Activated CD4-positive, alpha-beta T cell treated with anti-CD3 and anti-CD28 coated beads, Interleukin-2, amount 50 U/mL, for 48 hours (primary cell): ENCODE measurements at regions not wholly inside any gene's neighbourhood (a gene's known extent, or its start where the extent isn't known, plus 50 kb on each side); places are given as distances from the start of the nearest gene placed in this dataset.

Source experiments
- DNase-seq, 2 experiments: peaks; one replicate each; pipeline ENCODE4 v3.0.0-alpha.2; 2020

DNA sequence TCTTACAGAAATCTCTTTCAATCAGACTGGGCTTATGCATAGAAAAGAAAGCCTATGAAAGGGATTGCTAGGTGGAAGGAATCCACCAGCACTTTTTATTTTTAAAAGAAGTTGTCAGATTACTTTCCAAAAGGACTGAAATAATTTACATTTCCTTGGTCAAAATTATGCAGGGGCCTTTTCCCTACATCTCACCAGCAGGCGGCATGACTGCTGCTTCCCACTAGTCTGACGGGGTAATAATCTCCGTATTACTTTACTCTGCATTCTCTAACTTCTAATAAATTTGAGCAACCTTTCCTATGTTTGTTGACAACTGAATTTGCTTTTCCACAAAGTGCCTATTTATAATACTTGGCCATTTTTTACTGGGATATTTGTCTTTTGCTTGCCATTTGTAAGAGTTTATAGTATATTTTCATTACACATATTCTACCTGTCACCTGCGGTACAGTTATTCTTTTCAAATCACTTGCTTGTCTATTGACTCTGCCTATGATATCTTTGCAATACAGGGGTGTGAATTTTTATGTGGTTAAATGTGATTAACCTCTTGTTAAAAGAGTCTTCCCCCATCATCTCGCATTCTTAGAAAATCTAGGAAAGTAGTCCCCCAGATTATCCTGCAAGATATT, 51.9 kb upstream of the USP47 start:
- DNase-seq: peak in 1 of 2 experiments; percentile 6

DNA sequence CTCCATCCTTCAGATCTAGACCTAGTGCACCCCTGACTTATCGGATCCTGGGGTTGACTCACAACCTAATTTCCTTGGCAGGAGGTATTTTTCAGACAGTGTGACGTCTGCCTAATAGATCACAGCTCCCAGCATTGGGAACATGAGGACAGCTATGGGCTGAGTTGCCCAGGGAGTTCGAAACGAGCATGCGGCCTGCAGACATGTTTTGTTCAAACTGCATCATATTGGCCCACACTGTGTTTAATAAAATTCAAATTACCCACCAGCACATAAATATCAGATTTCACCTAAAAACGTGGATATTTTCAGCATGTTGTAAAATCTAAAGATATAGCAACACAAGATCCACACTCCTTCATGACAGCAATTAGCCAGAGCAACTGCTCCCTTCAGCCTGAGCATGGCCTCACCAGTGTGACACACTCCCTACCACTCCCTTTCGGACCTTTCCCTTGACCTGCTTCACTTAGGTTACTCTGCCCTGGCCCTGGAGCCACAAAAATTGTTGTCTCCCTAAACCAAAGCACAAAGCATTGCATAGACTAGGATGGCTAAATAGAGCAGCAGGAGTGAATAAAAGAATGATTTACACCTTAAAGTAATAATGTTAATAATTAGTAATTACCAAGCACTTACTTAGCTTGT, 53.6 kb upstream of the USP47 start:
- no peak for DNase-seq

DNA sequence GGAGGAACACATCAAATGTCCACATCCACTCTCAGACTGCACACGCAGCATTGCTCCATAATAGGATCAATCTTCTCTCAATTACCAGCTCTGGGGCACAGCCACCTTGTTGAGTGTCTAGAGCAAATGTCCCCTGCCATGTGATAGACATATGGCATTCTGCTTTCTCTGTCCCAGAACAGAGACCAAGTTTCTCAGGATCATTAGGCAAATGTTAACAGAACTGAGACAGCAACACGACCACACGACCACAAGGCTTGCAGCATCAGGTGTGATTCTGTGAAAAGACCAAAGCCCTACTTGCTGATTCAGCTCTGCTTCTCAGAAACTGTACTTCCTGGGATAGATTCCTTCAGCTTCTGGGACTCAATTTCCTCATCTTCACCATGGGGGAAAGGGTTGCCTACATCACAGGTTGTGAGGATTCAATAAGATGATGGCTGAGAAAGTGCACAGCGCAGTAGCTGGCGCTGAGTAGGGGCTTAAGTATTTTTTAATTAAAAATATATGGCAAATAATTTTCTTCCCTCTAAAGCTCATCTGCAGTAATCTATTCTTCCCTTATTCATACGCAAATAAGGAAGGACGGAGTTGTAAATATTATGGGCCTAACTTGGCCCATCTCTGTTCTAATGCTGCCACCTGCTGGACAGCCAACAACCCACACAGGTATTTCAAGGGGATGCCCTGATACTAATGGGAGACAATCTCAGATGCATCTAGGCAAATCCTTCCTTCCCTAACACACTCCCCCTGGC, 54.3 kb upstream of the USP47 start:
- DNase-seq: peak; percentile 66 to 75

DNA sequence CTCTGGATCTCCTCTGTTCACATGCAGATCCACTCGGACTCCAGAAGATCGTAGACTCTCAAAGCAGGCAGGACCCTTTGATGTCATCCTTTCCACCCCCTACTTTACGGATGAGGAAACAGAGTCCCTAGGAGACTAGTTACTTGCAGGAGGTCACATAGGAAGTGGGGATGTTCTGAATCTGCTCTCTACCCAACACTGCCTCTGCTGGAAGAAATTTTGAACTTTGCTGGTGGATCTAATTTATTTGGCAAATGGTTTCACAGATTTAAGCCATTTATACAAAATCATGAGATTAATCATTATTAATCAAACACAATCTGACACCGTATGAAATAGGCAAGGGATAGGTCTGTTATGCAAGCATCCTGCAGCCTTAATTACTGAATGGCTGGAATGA, 55.0 kb upstream of the USP47 start:
- DNase-seq: no peak

DNA sequence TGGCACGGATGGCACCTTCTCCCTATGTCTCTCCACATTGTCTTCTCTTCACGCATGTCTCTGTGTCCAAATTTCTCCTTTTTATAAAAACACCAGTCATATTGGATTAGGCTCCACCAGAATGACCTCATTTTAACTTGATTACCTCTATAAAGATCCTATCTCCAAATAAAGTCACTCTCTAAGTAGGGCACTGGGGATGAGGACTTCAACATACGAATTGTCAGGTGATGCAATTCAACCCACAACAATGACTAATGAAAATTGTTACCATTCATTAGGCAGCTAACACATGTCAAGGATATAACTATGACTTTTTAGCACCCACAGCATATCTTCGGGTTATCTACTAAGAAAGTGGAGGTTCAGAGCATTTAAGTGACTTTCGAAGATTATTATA, 55.5 kb upstream of the USP47 start:
- no peak for DNase-seq

DNA sequence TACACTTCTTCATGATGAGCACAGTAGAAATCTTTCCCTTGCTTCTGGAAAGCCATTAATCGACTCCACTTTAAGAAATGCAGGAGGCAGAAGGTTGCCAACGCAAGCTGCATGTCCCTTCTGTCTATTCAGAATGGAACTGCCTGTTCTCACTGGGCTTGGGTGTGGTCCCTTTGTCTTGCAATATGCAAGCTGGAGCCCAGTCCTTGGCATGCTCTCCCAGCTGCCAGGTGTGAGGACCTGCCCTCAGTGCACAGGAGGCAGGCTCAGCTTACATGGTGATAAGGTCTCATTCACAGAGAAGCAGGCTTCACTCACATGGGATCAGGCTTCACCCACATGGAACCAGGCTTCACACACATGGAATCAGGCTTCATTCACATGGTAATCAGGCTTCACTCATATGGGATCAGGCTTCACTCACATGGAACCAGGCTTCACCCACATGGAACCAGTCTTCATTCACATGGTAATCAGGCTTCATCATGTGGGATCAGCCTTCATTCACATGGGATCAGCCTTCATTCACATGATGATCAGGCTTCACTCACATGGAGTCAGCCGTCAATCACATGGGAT, 59.2 kb upstream of the USP47 start:
- DNase-seq: no peak

DNA sequence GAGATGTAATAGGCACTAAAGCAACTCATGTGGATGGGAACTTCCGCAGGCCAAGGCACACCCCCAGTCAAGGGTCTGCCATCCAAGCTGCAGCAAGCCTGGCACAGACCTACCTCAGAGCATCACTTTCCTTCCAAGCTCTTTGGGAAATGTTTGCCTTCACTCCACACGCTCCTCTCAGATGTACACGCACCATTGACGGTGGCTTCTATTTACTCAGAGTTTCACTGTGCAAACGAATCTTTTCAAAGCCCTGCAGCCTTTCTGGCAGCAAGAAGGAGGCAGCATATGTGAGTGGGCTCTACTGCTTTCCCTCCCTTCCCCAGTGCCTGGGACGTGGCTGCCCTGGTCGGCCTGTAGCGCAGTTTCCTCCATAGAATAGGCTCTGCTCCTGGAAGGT, 60.9 kb upstream of the USP47 start:
- DNase-seq: no peak

DNA sequence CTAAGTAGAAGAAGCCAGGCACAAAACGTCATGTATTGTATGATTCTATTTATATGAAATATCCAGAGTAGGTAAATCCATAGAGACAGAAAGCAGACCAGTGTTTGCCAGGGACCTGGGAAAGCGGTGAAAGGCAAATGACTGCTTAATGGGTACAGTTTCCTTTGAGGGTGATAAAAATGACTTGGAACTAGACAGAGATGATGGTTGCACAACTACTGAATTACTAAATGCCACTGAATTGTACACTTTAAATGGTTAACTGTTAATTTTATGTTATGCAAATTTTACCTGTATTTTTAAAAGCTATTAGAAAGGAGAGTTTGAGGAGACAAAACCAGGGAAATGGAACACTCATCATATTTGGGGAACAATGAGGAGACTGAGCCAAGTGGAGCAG, 61.8 kb upstream of the USP47 start:
- DNase-seq: no peak

DNA sequence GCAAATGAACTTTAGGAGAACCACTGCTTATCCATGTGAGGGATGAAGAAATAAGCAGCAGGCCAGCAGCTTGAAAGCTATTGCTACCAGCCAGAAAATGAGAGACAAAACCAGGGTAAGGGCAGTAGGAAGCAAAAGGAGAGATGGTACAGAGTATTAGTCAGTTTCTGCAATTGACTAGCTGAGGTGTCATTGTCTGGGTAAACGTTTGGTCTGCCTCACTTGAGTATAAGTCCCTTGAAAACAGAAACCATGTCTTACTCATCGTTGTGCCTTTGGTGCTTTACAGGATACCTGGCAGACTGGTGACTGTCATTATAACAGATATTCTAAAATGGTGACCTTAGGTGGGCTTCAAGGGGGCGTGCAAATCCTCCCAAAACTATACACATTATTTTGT, 63.9 kb upstream of the USP47 start:
- no peak for DNase-seq

DNA sequence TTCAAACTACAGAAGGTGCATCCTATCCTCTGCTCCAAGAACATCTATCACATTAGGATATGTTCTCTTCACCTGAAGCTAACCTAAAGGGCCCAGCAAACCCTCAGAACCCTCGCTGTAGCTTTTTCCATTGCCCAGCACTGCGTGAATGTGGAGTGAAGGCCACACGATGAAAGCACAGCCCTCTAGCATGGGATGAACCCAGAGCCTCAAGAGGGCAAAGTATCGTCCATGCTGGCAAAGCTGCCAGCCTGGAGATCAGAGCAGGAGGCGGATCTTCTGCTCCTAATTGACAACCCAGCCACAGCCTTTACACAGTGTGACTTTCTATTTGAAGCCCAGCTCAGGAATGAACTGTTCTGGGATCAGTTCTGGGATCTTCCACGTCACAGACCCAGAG, 65.1 kb upstream of the USP47 start:
- no peak for DNase-seq

DNA sequence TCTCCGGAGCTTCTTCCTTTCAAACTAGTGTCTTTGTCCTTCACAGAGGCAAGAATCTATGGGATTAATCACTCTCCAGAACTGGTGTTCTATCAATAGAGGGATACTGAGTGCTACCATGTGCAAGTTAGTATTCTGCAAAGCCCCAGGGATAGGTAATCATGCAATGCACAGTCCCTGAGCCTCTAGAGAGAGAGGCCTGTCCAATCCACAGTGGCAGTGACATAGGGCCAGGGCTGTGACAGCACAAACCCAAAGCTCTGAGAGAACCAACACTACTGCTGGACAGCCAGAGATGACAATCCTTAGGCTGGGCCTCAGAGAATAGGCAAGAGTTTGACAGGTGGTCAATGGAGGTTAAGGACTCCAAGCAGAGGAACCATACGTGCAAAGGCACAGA, 66.8 kb upstream of the USP47 start:
- no peak for DNase-seq

DNA sequence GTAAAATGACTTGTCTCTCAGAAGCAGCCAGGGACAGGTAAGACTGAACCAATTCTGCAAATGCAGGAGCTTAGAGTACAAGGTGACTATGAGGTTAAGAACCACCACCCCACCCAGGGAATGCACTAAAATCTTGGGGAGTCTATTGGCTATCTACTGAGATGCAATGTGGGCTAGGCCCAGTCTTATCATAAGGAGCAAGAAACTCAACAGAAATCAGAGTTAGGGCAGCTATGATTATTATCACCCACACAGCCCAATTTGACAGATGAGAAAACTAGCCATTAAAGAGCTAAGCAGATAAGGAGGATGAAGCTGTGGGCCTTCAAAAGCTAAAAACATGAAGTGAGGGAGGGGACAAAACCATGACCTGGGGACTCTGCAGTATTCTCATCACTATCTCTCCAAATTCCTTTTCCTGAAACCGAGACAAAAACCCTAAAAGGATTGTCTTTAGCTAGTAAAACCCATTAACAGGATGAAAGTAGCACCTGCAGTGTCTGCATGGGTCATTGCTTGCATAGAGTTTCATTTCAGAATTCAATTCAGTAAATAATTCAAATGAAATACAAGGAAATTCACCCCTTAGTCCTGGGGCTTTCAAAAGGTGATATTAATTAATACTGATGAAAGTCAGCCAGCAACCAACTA, 68.8 kb upstream of the USP47 start:
- DNase-seq: no peak

DNA sequence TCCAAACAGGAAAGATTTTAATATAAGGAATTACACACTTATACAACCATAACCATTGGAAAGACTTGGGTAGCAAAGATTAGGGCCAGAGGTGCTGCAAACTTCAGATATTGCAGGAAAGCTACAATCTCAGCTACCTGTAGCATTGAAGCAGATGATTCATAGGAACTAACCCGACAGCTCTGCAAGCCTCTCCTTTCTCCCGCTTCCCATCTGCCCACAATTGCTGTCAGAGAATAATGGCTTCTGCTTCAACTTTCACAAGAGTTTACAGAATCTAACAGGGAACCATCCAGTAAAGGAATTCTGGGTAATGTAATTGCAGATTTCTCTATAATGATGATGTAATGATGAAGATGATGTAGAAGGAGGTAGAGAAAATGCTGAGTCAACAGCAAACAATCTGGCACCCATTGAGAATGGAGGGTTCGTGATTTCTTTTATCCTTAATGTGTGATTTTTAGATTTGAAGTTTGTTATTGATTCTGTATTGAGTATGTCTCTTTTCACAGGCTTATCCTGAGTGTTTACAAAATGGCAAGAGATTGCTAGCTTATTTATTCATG, 70.8 kb upstream of the USP47 start:
- no peak for DNase-seq

DNA sequence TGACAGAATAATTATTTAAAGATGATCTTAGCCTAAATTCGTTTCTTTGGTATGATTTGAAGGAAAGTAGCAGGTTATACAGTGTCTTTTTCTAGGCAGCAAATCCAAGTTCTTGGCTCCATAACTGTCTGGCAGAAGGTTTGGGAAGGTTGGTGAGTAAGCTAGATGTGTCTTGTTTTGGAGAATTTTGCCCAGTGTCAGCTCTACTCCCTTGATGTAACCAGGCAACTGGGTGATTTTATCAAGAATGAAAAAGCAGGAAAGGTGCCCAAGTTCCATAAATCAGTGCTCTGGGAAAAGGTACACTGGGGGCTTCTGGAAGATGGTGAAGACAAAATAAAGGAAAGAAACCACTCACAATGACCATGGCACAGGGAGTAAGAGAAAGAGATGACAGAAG, 71.5 kb upstream of the USP47 start:
- DNase-seq: no peak

DNA sequence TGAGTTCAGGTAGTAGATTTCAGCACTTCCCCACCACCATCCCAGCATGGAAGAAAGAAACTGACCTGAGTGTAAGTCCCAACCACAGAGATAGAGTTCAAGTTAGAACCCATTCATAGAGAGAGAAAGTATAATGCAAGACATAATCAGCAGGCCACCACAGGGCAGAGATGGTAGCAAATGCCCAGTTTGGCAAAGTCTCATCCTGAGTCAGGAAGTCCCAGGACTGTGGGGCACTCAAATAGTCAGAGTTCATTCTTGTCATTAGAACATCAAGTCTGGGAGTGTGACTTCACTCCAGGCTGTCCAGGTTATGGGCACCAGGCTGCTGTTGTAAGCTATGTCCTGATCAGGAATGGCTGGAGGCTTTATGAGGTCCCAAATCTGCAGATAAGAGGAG, 72.0 kb upstream of the USP47 start:
- DNase-seq: no peak

DNA sequence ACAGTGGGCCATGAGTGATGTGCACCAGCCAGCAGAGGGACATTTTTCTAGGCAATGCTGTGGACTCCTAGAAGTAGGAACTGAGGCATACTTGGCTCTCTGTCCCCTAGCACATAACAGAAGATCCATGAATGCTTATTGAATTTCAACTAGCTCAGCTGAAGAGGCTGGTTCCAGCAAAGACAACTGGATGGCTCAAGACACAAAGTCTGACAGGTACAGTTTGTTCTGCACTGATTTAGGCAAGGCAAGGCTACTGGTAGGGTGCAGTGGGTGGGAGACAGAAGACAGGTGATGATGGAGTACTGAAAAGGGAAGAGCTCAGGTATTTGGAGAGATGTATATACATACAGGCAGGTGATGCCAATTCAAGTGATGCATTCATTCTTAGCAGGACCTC, 72.4 kb upstream of the USP47 start:
- DNase-seq: no peak

DNA sequence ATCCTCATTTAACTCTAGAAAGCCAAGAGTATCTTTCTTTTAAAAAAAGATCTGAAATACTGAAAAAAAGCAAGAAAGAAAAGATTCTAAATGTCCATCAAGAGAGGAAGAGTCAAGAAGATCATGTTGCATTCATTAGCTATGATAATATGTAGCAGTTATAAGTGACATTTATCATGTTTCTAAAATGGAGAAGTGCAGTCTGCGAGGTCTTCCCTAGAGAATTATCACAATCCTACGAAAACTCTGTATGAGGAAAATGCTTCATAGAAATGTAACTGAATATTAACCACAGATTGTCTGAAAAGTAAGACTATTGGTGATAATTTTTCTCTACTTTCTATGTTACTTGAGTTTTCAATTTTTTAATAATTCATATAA, 77.4 kb upstream of the USP47 start:
- DNase-seq: no peak

DNA sequence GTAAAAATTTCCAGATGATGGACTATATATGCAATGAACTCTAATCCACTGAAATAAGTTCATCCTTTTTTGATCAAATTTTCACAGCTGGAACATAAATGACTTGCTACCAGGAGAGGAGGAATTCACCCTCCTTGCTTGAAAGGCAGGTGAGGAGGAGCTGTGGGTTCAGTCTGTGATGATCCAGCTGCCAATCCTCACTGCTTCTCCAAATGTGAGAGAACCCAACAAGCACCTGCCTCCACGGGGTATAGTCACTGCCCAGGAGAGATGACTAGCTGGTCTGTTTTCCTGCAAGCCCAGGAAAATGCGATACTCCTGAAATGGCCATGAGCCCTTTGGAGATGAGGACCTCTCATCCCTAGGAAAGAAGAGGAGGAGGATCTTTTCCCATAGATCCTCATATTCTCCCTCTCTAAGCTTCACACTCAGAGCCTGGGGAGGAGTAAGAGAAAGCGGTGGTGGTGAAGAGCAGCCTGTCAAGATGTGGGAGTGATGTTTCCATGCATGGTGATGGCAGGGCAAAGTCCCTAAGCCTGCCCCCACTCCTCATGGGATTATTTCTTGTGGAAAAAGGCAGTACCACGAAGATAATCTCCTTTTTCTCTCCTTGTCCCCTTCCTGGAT, 77.9 kb upstream of the USP47 start:
- no peak for DNase-seq

DNA sequence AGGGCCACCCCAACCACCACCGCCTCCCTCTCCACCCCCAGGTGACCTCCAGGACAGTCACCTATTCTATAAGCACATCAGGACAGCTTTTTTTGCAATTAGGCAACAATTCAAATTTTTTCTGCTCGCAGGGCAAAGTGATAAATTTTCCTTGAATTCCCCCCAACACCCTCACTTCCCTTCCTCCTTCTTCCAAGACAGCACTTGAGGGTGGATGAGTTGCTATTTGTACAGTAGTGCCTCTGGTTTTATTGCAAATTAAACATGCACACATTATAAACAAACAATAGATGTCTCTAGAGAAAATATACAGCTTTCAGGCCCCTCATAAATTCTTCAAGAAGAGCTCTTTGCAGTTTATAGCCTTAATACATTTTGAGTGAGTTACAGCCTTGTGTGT, 80.9 kb upstream of the USP47 start:
- DNase-seq: no peak

DNA sequence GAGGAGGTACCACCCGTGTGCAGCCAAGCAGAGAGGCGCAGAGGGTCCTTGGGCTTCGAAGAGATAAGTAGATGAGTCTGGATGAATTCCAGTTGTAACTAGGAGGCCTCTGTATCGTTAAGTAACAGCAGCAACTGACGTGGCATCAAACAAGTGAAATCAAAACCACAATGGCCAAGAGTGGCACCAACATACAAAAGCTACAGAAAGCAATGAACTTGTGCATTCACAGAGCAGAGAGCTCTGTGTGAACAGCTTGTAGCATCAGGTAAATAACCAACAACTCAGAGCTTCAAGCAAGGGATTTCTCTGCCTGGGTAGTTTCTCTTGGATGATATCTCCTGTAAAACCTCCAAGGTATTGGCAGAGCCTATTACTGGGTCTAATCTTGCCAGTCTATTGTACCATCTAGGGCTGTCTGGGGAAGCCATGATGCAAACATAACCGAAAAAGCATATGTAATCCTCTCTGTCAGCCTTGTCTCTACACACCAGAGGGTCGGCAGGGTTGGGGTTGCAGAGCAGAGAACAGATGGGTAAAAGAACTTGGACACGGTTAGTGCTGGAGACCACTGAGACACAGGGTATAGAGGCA, 83.1 kb upstream of the USP47 start:
- DNase-seq: no peak

DNA sequence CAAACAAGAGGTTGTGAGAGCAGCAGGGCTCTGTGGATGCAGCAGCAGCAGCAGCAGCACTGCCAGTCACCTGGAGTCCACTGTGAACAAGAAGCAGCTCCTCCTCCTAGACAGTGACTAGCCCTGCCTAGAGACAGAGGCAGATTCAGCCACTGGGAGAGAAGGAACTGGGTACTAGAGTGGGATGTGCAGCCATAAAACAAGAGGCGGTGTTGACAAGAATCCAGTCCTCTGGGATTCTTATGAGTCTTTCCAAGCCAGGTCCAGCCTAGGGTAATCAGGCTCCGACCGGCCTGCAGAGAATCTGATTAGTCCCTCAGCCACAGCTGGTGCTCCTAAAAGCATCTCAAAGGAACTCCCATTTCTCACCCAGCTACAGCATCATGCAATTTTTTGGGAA, 83.9 kb upstream of the USP47 start:
- DNase-seq: no peak

DNA sequence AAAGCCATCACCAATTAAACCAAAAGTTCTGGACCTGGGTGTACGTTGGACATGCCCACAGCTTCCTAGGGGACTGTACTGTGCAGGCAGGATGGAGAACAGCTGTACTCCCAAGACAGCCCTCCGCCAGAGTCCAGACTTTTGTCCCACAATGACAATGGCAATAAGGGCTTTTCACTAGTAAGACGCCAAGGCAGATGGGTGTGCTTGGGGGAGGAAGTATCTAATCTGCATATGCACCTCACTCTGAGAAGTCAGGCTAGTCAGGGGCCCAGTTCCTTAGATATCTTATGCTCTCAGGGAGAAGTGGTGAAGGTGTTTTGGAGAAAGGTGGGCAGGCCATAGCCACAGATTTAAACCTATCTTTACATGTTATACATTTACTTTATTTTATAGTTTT, 85.1 kb upstream of the USP47 start:
- no peak for DNase-seq
